ENCODE measurements at regions not wholly inside any gene's neighbourhood (a gene's known extent, or its start where the extent isn't known, plus 50 kb on each side); places are given as distances from the start of the nearest gene placed in this dataset.

- peaks cover 6% of the 10 kb centered on the region for H3K27me3 Mint-ChIP-seq (ENCODE audit: unreplicated experiment)
- DNase-seq (ENCODE audit: extremely low spot score, unreplicated experiment), result no peak
- H3K9me3 Mint-ChIP-seq (ENCODE audit: unreplicated experiment), result peaks cover 4% of the 10 kb centered on the region
- TF ChIP-seq CTCF (IDR thresholded peaks at IDR 0.05), result no peak
- no peak overlapping the region for H3K4me3 Mint-ChIP-seq (ENCODE audit: unreplicated experiment)
- H3K4me1 Mint-ChIP-seq (ENCODE audit: unreplicated experiment), result no peaks in the 10 kb centered on the region
- H3K27ac Mint-ChIP-seq (ENCODE audit: unreplicated experiment), result no peak overlapping the region
- no peaks in the 10 kb centered on the region for H3K36me3 Mint-ChIP-seq (ENCODE audit: unreplicated experiment)
These were observed 167.3 kb upstream of the SCN7A start for GRCh38 chr2:166661391-166661790.

DNA sequence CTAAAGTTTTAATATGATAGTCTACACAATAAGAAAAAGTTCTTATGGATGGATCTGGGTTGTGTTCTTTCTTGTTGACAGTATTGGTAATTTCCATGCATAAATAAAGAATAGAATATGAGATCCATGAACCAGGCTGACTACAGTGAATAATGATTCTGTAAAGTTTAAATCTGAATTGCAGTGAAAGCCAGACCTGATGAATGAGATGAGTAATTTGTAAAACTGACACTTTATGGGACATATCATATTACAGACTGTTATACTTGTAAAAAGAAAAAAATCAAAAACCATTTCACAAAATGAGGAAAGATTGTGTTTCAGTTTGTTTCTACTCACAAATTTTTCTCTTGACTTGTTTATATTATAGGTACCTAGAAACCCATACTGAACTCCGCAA lies 164.9 kb upstream of the SCN7A start:
- no peak for TF ChIP-seq CTCF (IDR thresholded peaks at IDR 0.05)
- no peak overlapping the region for H3K27ac Mint-ChIP-seq (ENCODE audit: unreplicated experiment)
- no peaks in the 10 kb centered on the region for H3K36me3 Mint-ChIP-seq (ENCODE audit: unreplicated experiment)
- H3K4me1 Mint-ChIP-seq (ENCODE audit: unreplicated experiment), result peaks cover 6% of the 10 kb centered on the region
- H3K4me3 Mint-ChIP-seq (ENCODE audit: unreplicated experiment), result no peak overlapping the region
- DNase-seq (ENCODE audit: extremely low spot score, unreplicated experiment), result no peak
- H3K9me3 Mint-ChIP-seq (ENCODE audit: unreplicated experiment), result peaks cover 13% of the 10 kb centered on the region
- H3K27me3 Mint-ChIP-seq (ENCODE audit: unreplicated experiment), result peaks cover 4% of the 10 kb centered on the region

DNA sequence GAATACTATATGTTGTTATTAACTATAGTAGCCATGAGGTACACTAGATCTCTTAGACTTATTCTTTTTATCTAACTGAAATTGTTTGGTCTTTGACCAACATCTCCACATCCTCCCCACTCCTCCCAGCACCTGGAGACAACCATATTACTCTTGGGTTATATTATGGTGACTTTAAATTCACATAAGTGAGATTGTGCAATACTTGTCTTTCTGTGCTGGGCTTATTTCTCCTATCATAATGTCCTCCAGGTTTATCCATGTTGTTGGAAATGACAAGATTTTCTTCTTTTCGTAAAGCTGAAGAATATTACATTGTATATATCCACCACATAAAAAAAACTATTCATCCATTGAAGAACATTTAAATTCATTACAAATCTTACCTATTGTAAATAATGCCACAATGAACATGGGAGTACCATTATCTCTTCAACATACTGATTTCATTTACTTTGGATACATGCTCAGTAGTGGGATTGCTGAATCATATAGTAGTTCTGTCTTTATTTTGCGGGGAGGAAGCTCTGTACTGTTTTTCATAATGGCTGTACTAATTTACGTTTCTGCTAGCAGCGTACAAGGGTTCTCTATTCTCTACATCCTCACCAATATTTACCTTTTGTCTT lies 159.2 kb upstream of the SCN7A start:
- Mint-ChIP-seq H3K27ac (ENCODE audit: unreplicated experiment) (no peak overlapping the region), H3K27me3 (ENCODE audit: unreplicated experiment) (no peaks in the 10 kb centered on the region), H3K4me3 (ENCODE audit: unreplicated experiment) (no peak overlapping the region), H3K4me1 (ENCODE audit: unreplicated experiment) (peaks cover 35% of the 10 kb centered on the region), H3K36me3 (ENCODE audit: unreplicated experiment) (no peaks in the 10 kb centered on the region), H3K9me3 (ENCODE audit: unreplicated experiment) (peaks cover 17% of the 10 kb centered on the region)
- no peak for TF ChIP-seq CTCF (IDR thresholded peaks at IDR 0.05)
- DNase-seq (ENCODE audit: extremely low spot score, unreplicated experiment), result no peak

- TF ChIP-seq CTCF (IDR thresholded peaks at IDR 0.05), result no peak
- Mint-ChIP-seq H3K4me3 (ENCODE audit: unreplicated experiment) (no peak overlapping the region), H3K36me3 (ENCODE audit: unreplicated experiment) (no peaks in the 10 kb centered on the region), H3K4me1 (ENCODE audit: unreplicated experiment) (peaks cover 35% of the 10 kb centered on the region), H3K9me3 (ENCODE audit: unreplicated experiment) (peaks cover 17% of the 10 kb centered on the region), H3K27me3 (ENCODE audit: unreplicated experiment) (no peaks in the 10 kb centered on the region), H3K27ac (ENCODE audit: unreplicated experiment) (no peak overlapping the region)
- DNase-seq (ENCODE audit: extremely low spot score, unreplicated experiment), result no peak
These were observed 157.9 kb upstream of the SCN7A start for GRCh38 chr2:166651991-166652390.

DNA sequence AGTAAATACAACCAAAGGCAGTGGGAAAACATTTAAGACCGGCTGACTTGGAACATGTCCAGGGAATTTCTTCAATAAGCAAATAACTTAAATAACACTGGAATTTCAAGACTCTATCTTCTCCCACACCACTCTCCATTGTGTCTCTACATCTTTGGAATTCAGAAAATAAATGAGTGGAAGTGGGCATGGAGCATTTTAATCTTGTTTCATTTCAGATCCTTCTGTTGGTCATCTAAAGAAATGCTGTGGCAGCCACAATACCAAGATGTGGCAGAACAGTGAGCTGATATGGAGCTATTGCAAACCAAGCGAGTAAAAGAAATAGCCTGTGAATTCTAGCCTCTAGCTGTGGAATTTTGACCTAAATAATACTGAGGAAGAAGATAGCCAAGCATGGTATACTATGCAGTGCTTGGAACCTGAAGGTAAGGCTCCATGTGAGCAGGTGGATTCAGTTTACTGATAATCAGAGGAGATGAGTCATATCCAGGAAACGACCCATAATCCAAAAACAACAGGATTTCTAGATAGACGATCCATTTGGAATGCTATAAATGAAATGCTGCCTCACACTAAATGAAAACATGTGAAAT lies 157.1 kb upstream of the SCN7A start:
- peak overlapping the region; percentile 27 for H3K4me3 Mint-ChIP-seq (ENCODE audit: unreplicated experiment)
- peak overlapping the region; percentile 74 for H3K27ac Mint-ChIP-seq (ENCODE audit: unreplicated experiment)

More for the DNA sequence above, 157.1 kb upstream of the SCN7A start:
- no peak for DNase-seq (ENCODE audit: extremely low spot score, unreplicated experiment)
- Mint-ChIP-seq H3K27me3 (ENCODE audit: unreplicated experiment) (no peaks in the 10 kb centered on the region), H3K36me3 (ENCODE audit: unreplicated experiment) (no peaks in the 10 kb centered on the region), H3K9me3 (ENCODE audit: unreplicated experiment) (peaks cover 18% of the 10 kb centered on the region), H3K4me1 (ENCODE audit: unreplicated experiment) (peaks cover 35% of the 10 kb centered on the region)
- TF ChIP-seq CTCF (IDR thresholded peaks at IDR 0.05), result no peak
